ENCODE measurements at regions not wholly inside any gene's neighbourhood (a gene's known extent, or its start where the extent isn't known, plus 50 kb on each side); places are given as distances from the start of the nearest gene placed in this dataset.

GRCh38 chr17:83180996-83181481 is 101.6 kb downstream of the METRNL start:
- no peak overlapping the region for H3K4me3 ChIP-seq (ENCODE audit: low read depth, low read length)
- peak; percentile 18 for TF ChIP-seq CTCF (IDR thresholded peaks at IDR 0.05; ENCODE audit: low read depth, low read length, missing control alignments)
- no peak for DNase-seq (ENCODE audit: low read depth)

GRCh38 chr17:83181991-83182619 is 102.7 kb downstream of the METRNL start:
- TF ChIP-seq CTCF (IDR thresholded peaks at IDR 0.05; ENCODE audit: low read depth, low read length, missing control alignments) = no peak
- DNase-seq (ENCODE audit: low read depth) = no peak
- no peak overlapping the region for H3K4me3 ChIP-seq (ENCODE audit: low read depth, low read length)

DNA sequence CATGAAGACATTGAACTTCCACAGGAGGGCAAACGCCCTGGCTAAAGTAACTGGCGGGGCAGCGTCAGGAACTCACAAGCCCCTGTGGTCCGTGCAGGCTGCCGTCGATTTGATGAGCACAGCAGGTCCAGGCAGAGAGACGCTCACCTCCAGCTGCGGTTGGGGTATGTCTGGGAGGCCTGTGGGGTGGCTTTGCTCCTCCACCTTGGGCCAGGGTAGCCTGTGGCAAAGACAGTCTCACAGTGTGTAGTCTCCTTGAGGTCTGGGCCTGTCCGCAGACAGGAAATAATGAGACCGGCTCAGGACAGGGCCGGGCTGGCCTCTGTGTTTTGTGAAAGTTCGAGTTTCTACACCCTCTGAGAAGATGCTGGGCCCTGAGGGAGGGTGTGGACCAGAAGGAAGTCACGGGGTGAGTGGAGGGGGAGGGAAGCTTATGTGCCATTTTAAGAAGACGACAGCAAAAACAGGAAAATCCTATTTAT is 103.3 kb downstream of the METRNL start:
- no peak for DNase-seq (ENCODE audit: low read depth)
- TF ChIP-seq CTCF (IDR thresholded peaks at IDR 0.05; ENCODE audit: low read depth, low read length, missing control alignments) = no peak
- no peak overlapping the region for H3K4me3 ChIP-seq (ENCODE audit: low read depth, low read length)

DNA sequence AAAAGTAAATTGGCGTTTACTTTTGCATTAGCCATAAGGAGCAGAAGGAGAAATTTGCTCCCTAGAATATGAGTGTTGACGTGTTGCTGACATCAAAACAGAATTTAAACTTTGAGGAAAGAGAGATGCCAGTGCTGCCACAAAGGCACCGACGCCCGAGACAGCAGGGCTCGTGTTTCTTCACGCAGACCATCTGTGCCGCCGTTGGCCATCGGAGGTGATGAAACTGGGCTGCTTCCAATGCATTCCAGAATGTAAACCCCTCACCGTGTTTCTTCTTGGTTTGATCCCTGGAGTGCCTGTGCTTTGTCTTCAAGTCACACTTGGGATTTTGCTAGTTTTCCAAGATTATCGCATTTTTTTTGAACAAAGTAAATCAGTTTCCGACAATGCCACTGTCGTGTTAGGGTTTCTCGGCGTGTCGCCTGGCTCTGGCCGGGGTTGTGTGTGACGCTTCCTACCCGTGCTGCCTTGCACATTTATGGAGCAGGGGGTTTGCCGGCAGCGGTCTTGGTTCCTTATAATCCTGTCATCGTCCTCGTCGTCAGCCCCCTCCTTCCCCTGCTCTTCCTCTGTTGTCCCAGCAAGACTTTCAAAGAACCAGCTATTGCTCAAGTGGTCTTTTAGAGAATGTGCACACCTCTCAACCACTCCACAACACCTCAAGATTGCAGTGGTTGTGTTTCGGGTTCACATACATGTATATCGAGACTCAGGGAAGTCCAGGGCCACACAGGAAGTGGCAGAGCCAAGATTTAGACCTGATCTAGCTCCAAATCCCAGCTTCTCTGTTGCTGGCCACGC is 103.9 kb downstream of the METRNL start:
- DNase-seq (ENCODE audit: low read depth) = no peak
- H3K4me3 ChIP-seq (ENCODE audit: low read depth, low read length) = no peak overlapping the region
- TF ChIP-seq CTCF (IDR thresholded peaks at IDR 0.05; ENCODE audit: low read depth, low read length, missing control alignments) = no peak

GRCh38 chr17:83183951-83184506 is 104.6 kb downstream of the METRNL start:
- H3K4me3 ChIP-seq (ENCODE audit: low read depth, low read length) = no peak overlapping the region
- DNase-seq (ENCODE audit: low read depth) = no peak
- TF ChIP-seq CTCF (IDR thresholded peaks at IDR 0.05; ENCODE audit: low read depth, low read length, missing control alignments) = no peak

GRCh38 chr17:83185023-83186002 is 105.9 kb downstream of the METRNL start:
- H3K4me3 ChIP-seq (ENCODE audit: low read depth, low read length) = no peak overlapping the region
- no peak for TF ChIP-seq CTCF (IDR thresholded peaks at IDR 0.05; ENCODE audit: low read depth, low read length, missing control alignments)
- no peak for DNase-seq (ENCODE audit: low read depth)
